GM12878 (cell line): ENCODE measurements at regions not wholly inside any gene's neighbourhood (a gene's known extent, or its start where the extent isn't known, plus 50 kb on each side); places are given as distances from the start of the nearest gene placed in this dataset.

Experiments used
- ATAC-seq: fragments of 200-7000 bp; cut with Tn5 transposase; 3 replicates; pipeline ENCODE4 v1.9.1; 2020; ENCODE audit warnings: mild to moderate bottlenecking, moderate library complexity
- BruUV-seq: library from RNA; stranded (reverse); fragments of 400-500 nt; replicated peaks from 2 replicates; lab custom pipeline; 2021; lab: Mats Ljungman, UMichigan
- CTCF ChIA-PET: fragments of 300-600 bp; sonication (Branson Sonifier 250); formaldehyde crosslinking; extraction: SDS; loops from one replicate; lab custom pipeline; 2021; ENCODE audit warnings: inconsistent platforms; lab: Yijun Ruan, JAX
- POLR2A ChIA-PET: fragments of 350-600 bp; formaldehyde crosslinking; extraction: SDS; loops from one replicate; lab custom pipeline; 2021; ENCODE audit warnings: inconsistent platforms; lab: Charles Lee
- RAD21 ChIA-PET: fragments of 300-600 bp; sonication (Branson Sonifier 250); formaldehyde crosslinking; loops from one replicate; lab custom pipeline; 2023; ENCODE audit warnings: antibody characterized with exemption; ENCODE audit not compliant: unreplicated experiment; lab: Charles Lee
- SMC1A ChIA-PET: fragments of 300-600 bp; sonication (Branson Sonifier 250); formaldehyde crosslinking; loops from one replicate; lab custom pipeline; 2023; ENCODE audit not compliant: unreplicated experiment, uncharacterized antibody; lab: Charles Lee
- DNase-seq: peaks from one replicate; pipeline ENCODE4 v3.0.0-alpha.2; 2011; ENCODE audit warnings: low read depth, low spot score
- FAIRE-seq: peaks from 3 replicates; lab custom pipeline; 2011; peaks lifted over from hg19 to GRCh38; lab: Jason Lieb, UNC
- H2AFZ ChIP-seq: 2 replicates; pipeline ENCODE4 v1.6.0; 2011; ENCODE audit warnings: low read depth, low read length, control low read depth; ENCODE audit not compliant: control insufficient read depth
- H3K27ac ChIP-seq: 2 replicates; pipeline ENCODE4 v1.5.1; 2011; ENCODE audit warnings: control low read depth; ENCODE audit not compliant: control insufficient read depth, insufficient read depth
- H3K27me3 ChIP-seq, 2 experiments: replicated peaks in 1 of 2; 2 replicates each; pipeline versions ENCODE4 v1.6.0 to v1.6.1; 2011; ENCODE audit warnings: low read length in 1 of 2; ENCODE audit not compliant: control insufficient read depth in 2 of 2, insufficient read depth in 2 of 2
- H3K36me3 ChIP-seq, 2 experiments: 2 replicates each; pipeline ENCODE4 v1.5.1; 2011; ENCODE audit warnings: low read length in 1 of 2; ENCODE audit not compliant: control insufficient read depth in 2 of 2, insufficient read depth in 2 of 2
- H3K4me1 ChIP-seq: 2 replicates; pipeline ENCODE4 v1.6.1; 2011; ENCODE audit warnings: mild to moderate bottlenecking, low read length, moderate library complexity, mixed read lengths; ENCODE audit not compliant: control insufficient read depth, insufficient read depth
- H3K4me2 ChIP-seq: 2 replicates; pipeline ENCODE4 v1.6.0; 2011; ENCODE audit warnings: control low read depth; ENCODE audit not compliant: control insufficient read depth, insufficient read depth
- H3K4me3 ChIP-seq: fragments of 200-600 bp; sonication (generic); 2 replicates; pipeline ENCODE4 v1.5.1; 2016
- H3K79me2 ChIP-seq: 2 replicates; pipeline ENCODE4 v1.6.0; 2011; ENCODE audit warnings: low read length; ENCODE audit not compliant: control insufficient read depth, insufficient read depth
- H3K9ac ChIP-seq: 2 replicates; pipeline ENCODE4 v1.8.0; 2011; ENCODE audit warnings: low read length, control low read depth, mixed read lengths; ENCODE audit not compliant: control insufficient read depth, insufficient read depth
- H3K9me3 ChIP-seq: replicated peaks from 3 replicates; pipeline ENCODE4 v1.5.1; 2011; ENCODE audit warnings: mild to moderate bottlenecking, low read length; ENCODE audit not compliant: control insufficient read depth, insufficient read depth
- H4K20me1 ChIP-seq: 2 replicates; pipeline ENCODE4 v1.6.0; 2011; ENCODE audit not compliant: control insufficient read depth, insufficient read depth
- BRCA1 ChIP-seq: IDR thresholded peaks from 2 replicates; pipeline ENCODE4 v1.6.1; 2011; ENCODE audit warnings: low read depth, low read length, improper control_type of control experiment
- CREM ChIP-seq: IDR thresholded peaks from 2 replicates; pipeline ENCODE4 v1.6.1; 2014; ENCODE audit warnings: antibody characterized with exemption, low read depth
- ESRRA ChIP-seq: IDR thresholded peaks from 2 replicates; pipeline ENCODE4 v1.6.1; 2012; ENCODE audit warnings: mild to moderate bottlenecking, low read length, improper control_type of control experiment
- FOXM1 ChIP-seq: IDR thresholded peaks from 2 replicates; pipeline ENCODE4 v1.6.1; 2012; ENCODE audit warnings: low read depth, mild to moderate bottlenecking, inconsistent platforms, low read length, moderate library complexity
- HCFC1 ChIP-seq: fragments of 150-350 bp; IDR thresholded peaks from 2 replicates; pipeline ENCODE4 v1.6.1; 2014; ENCODE audit warnings: low read length
- HDAC6 ChIP-seq: fragments of 200-600 bp; sonication (generic); IDR thresholded peaks from one replicate; pipeline ENCODE4 v1.8.0; 2017; ENCODE audit warnings: antibody characterized with exemption; ENCODE audit not compliant: unreplicated experiment
- HDGF ChIP-seq: fragments of 450-650 bp; IDR thresholded peaks from 2 replicates; pipeline ENCODE4 v1.6.1; 2016; ENCODE audit warnings: antibody characterized with exemption
- IKZF2 ChIP-seq, 2 experiments: fragments of 450-650 bp; IDR thresholded peaks; 2 replicates each; pipeline ENCODE4 v1.6.1; 2017; ENCODE audit warnings: mild to moderate bottlenecking in 2 of 2, moderate library complexity in 2 of 2
- MEF2A ChIP-seq: IDR thresholded peaks from 2 replicates; pipeline ENCODE4 v1.6.1; 2011; ENCODE audit warnings: low read depth, mild to moderate bottlenecking, low read length, moderate library complexity; ENCODE audit not compliant: insufficient read depth
- MYC ChIP-seq: IDR thresholded peaks from 2 replicates; pipeline ENCODE4 v1.6.1; 2011; ENCODE audit warnings: mild to moderate bottlenecking, low read length, moderate library complexity, inconsistent platforms; ENCODE audit not compliant: insufficient read depth, insufficient replicate concordance, insufficient read length, severe bottlenecking
- POLR2AphosphoS2 ChIP-seq: IDR thresholded peaks from 2 replicates; pipeline ENCODE4 v1.6.1; 2011; ENCODE audit warnings: low read depth, mild to moderate bottlenecking, low read length, improper control_type of control experiment, moderate library complexity
- SRF ChIP-seq, 2 experiments: IDR thresholded peaks; 2 replicates each; pipeline ENCODE4 v1.6.1; 2011; ENCODE audit warnings: low read depth in 2 of 2, low read length in 2 of 2, mild to moderate bottlenecking in 1 of 2, moderate library complexity in 1 of 2
- SUPT20H ChIP-seq: IDR thresholded peaks from 2 replicates; pipeline ENCODE4 v1.6.1; 2011; ENCODE audit warnings: low read depth, mild to moderate bottlenecking, low read length, moderate library complexity, borderline replicate concordance; ENCODE audit not compliant: control insufficient read depth
- ZNF274 ChIP-seq: IDR thresholded peaks from one replicate; pipeline ENCODE4 v1.8.0; 2011; ENCODE audit not compliant: insufficient read length, insufficient read depth
- WGBS: methylation state at CpG from one replicate; pipeline ENCODE4 v1.1.6; 2016; ENCODE audit warnings: low lambda C conversion rate; ENCODE audit not compliant: insufficient replicate concordance, insufficient coverage; ENCODE audit errors: missing lambda C conversion rate; 5-methylcytosine and 5-hydroxymethylcytosine counted together
- in situ Hi-C: fragments of 300-500 bp; cut with MboI; formaldehyde crosslinking; loops from 9 replicates; pipeline ENCODE4 v1.14.3; 2018; ENCODE audit warnings: mixed read lengths
- intact Hi-C: fragments of 100-400 bp; cut with micrococcal nuclease; formaldehyde crosslinking; loops from one replicate; pipeline ENCODE4 v1.14.2; 2022; ENCODE audit not compliant: unreplicated experiment
- TF ChIP-seq, protein P1 (sequence below): fragments of 450-650 bp; IDR thresholded peaks from 2 replicates; pipeline ENCODE4 v1.6.1; 2017; ENCODE audit warnings: mild to moderate bottlenecking, moderate library complexity
- TF ChIP-seq, protein P2 (sequence below): fragments of 450-650 bp; conservative IDR thresholded peaks from 2 replicates; pipeline ENCODE4 v1.6.1; 2017; ENCODE audit warnings: mild to moderate bottlenecking, moderate library complexity
- TF ChIP-seq, protein P3 (sequence below): IDR thresholded peaks from 2 replicates; pipeline ENCODE4 v1.6.1; 2012; ENCODE audit warnings: low read depth, low read length, improper control_type of control experiment

DNA sequence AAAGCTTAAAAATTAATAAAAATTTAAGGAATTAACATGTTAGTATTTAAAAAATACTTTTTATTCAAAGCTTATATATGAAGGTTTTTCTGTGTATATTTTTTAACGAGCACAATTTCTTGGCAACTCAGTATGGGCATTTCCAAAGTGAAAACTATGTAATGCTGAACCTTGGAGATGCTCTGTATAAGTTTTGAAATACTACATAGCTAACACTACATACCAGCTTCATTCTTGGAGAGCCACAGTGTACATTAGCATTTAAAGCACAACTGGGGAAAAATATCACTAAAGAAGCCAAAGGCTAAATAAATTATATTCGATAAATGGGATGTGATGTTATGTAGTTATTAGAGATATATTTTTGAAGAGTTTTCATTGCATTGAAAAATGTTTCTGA, 446.5 kb downstream of the CCDC85A start:
- intact Hi-C loops, result no loop called here
- no peak overlapping the region for H3K27ac ChIP-seq
- H3K4me1 ChIP-seq, result no peaks in the 10 kb centered on the region
- H3K4me3 ChIP-seq, result no peak overlapping the region
- DNase-seq (no peak), FAIRE-seq (no peak), ATAC-seq (no peak)
- ChIA-PET SMC1A (no interaction called here), POLR2A (no interaction called here), CTCF (interaction anchor here (0.7 kb wide), 1 partner anchor 56 kb away, joined by 3 read pairs; no protein-coding TSS in a partner anchor), RAD21 (no interaction called here)
- no peak for TF ChIP-seq SUPT20H
- no peak for TF ChIP-seq MYC
- TF ChIP-seq, protein P1, sequence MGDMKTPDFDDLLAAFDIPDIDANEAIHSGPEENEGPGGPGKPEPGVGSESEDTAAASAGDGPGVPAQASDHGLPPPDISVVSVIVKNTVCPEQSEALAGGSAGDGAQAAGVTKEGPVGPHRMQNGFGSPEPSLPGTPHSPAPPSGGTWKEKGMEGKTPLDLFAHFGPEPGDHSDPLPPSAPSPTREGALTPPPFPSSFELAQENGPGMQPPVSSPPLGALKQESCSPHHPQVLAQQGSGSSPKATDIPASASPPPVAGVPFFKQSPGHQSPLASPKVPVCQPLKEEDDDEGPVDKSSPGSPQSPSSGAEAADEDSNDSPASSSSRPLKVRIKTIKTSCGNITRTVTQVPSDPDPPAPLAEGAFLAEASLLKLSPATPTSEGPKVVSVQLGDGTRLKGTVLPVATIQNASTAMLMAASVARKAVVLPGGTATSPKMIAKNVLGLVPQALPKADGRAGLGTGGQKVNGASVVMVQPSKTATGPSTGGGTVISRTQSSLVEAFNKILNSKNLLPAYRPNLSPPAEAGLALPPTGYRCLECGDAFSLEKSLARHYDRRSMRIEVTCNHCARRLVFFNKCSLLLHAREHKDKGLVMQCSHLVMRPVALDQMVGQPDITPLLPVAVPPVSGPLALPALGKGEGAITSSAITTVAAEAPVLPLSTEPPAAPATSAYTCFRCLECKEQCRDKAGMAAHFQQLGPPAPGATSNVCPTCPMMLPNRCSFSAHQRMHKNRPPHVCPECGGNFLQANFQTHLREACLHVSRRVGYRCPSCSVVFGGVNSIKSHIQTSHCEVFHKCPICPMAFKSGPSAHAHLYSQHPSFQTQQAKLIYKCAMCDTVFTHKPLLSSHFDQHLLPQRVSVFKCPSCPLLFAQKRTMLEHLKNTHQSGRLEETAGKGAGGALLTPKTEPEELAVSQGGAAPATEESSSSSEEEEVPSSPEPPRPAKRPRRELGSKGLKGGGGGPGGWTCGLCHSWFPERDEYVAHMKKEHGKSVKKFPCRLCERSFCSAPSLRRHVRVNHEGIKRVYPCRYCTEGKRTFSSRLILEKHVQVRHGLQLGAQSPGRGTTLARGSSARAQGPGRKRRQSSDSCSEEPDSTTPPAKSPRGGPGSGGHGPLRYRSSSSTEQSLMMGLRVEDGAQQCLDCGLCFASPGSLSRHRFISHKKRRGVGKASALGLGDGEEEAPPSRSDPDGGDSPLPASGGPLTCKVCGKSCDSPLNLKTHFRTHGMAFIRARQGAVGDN, result no peak
- TF ChIP-seq, protein P2, sequence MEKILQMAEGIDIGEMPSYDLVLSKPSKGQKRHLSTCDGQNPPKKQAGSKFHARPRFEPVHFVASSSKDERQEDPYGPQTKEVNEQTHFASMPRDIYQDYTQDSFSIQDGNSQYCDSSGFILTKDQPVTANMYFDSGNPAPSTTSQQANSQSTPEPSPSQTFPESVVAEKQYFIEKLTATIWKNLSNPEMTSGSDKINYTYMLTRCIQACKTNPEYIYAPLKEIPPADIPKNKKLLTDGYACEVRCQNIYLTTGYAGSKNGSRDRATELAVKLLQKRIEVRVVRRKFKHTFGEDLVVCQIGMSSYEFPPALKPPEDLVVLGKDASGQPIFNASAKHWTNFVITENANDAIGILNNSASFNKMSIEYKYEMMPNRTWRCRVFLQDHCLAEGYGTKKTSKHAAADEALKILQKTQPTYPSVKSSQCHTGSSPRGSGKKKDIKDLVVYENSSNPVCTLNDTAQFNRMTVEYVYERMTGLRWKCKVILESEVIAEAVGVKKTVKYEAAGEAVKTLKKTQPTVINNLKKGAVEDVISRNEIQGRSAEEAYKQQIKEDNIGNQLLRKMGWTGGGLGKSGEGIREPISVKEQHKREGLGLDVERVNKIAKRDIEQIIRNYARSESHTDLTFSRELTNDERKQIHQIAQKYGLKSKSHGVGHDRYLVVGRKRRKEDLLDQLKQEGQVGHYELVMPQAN, result no peak
- TF ChIP-seq FOXM1, result no peak
- no peak for TF ChIP-seq SRF (IDR thresholded peaks at IDR 0.05; ENCODE audit: low read depth in 2 of 2, low read length in 2 of 2)
- no peak for TF ChIP-seq IKZF2 (IDR thresholded peaks at IDR 0.05)
- TF ChIP-seq HCFC1, result no peak
- TF ChIP-seq, protein P3, sequence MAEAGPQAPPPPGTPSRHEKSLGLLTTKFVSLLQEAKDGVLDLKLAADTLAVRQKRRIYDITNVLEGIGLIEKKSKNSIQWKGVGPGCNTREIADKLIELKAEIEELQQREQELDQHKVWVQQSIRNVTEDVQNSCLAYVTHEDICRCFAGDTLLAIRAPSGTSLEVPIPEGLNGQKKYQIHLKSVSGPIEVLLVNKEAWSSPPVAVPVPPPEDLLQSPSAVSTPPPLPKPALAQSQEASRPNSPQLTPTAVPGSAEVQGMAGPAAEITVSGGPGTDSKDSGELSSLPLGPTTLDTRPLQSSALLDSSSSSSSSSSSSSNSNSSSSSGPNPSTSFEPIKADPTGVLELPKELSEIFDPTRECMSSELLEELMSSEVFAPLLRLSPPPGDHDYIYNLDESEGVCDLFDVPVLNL, result no peak
- TF ChIP-seq POLR2AphosphoS2, result no peak
- TF ChIP-seq HDAC6, result no peak
- TF ChIP-seq ESRRA, result no peak
- no peak for TF ChIP-seq MEF2A
- no peak for TF ChIP-seq BRCA1
- no peak for TF ChIP-seq HDGF
- no peak for TF ChIP-seq CREM
- no peak for TF ChIP-seq ZNF274
- no peak overlapping the region for H3K4me2 ChIP-seq
- H3K36me3 ChIP-seq, result no peaks in the 10 kb centered on the region
- H2AFZ ChIP-seq, result no peak overlapping the region
- no TSS peak for BruUV-seq
- H3K79me2 ChIP-seq, result no peaks in the 10 kb centered on the region
- no peaks in the 10 kb centered on the region for H3K9me3 ChIP-seq
- no peaks in the 10 kb centered on the region for H3K27me3 ChIP-seq
- in situ Hi-C loops, result no loop called here
- 0% methylated on average over 2 of the region's 2 CpGs for WGBS
- no peak overlapping the region for H3K9ac ChIP-seq
- no peaks in the 10 kb centered on the region for H4K20me1 ChIP-seq
